Neural progenitor cell (in vitro differentiated cells): ENCODE measurements at regions not wholly inside any gene's neighbourhood (a gene's known extent, or its start where the extent isn't known, plus 50 kb on each side); places are given as distances from the start of the nearest gene placed in this dataset.

Experiments
- CTCF ChIP-seq: fragments of 200-600 bp; sonication (generic); IDR thresholded peaks from 2 replicates; pipeline ENCODE4 v1.5.1; 2017; ENCODE audit warnings: antibody characterized with exemption, mild to moderate bottlenecking
- EZH2 ChIP-seq: fragments of 200-600 bp; sonication (generic); IDR thresholded peaks from 2 replicates; pipeline ENCODE4 v1.6.1; 2017; ENCODE audit warnings: antibody characterized with exemption, mild to moderate bottlenecking, moderate library complexity

- no peak for TF ChIP-seq CTCF
- TF ChIP-seq EZH2: no peak
Measured at GRCh38 chrX:40189637-40190036, 91.9 kb upstream of the BCOR start.
